ENCODE measurements at regions not wholly inside any gene's neighbourhood (a gene's known extent, or its start where the extent isn't known, plus 50 kb on each side); places are given as distances from the start of the nearest gene placed in this dataset.

GRCh38 chr15:70314688-70315087 lies 217.0 kb upstream of the TLE3 start:
- TF ChIP-seq CTCF (IDR thresholded peaks at IDR 0.05), result no peak

GRCh38 chr15:70314018-70314354 lies 216.3 kb upstream of the TLE3 start:
- no peak for TF ChIP-seq CTCF (IDR thresholded peaks at IDR 0.05)

- TF ChIP-seq CTCF (IDR thresholded peaks at IDR 0.05), result no peak
These were observed 215.6 kb upstream of the TLE3 start for GRCh38 chr15:70313099-70314017.

- no peak for TF ChIP-seq CTCF (IDR thresholded peaks at IDR 0.05)
These were observed 214.1 kb upstream of the TLE3 start for GRCh38 chr15:70311821-70312220.

GRCh38 chr15:70309716-70310115 lies 212.0 kb upstream of the TLE3 start:
- TF ChIP-seq CTCF (IDR thresholded peaks at IDR 0.05), result no peak

- TF ChIP-seq CTCF (IDR thresholded peaks at IDR 0.05), result no peak
These were observed 211.2 kb upstream of the TLE3 start for GRCh38 chr15:70308735-70309434.

GRCh38 chr15:70308011-70308734 lies 210.5 kb upstream of the TLE3 start:
- TF ChIP-seq CTCF (IDR thresholded peaks at IDR 0.05), result no peak

All from LNCAP (cell line).